H1 (cell line): ENCODE measurements at regions not wholly inside any gene's neighbourhood (a gene's known extent, or its start where the extent isn't known, plus 50 kb on each side); places are given as distances from the start of the nearest gene placed in this dataset.
A peak's percentile ranks its signal among the peaks of the same experiment; 100 is the strongest.

Experiments
- CTCF ChIA-PET: fragments of 300-600 bp; sonication (Branson Sonifier 250); formaldehyde crosslinking; loops from one replicate; lab custom pipeline; 2021; ENCODE audit not compliant: partially characterized antibody; lab: Charles Lee
- POLR2A ChIA-PET: fragments of 300-600 bp; sonication (Branson Sonifier 250); formaldehyde crosslinking; loops from one replicate; lab custom pipeline; 2021; ENCODE audit warnings: inconsistent platforms; ENCODE audit not compliant: partially characterized antibody; lab: Charles Lee
- DNase-seq, 2 experiments: peaks; one replicate each; pipeline versions ENCODE4 v3.0.0 to v3.0.0-alpha.2; 2010 to 2022; ENCODE audit warnings: low spot score in 2 of 2, low read depth in 1 of 2, mixed read lengths in 1 of 2
- FAIRE-seq: peaks from 2 replicates; lab custom pipeline; 2011; peaks lifted over from hg19 to GRCh38; lab: Jason Lieb, UNC
- H2AFZ ChIP-seq: 2 replicates; pipeline ENCODE4 v1.8.1; 2012; ENCODE audit warnings: low read length, inconsistent platforms
- H2AK5ac ChIP-seq: 2 replicates; pipeline ENCODE4 v1.6.1; 2013; ENCODE audit warnings: low read depth, low read length
- H2BK120ac ChIP-seq: replicated peaks from 2 replicates; pipeline ENCODE3; 2013; ENCODE audit warnings: low read depth, low read length, inconsistent platforms
- H2BK12ac ChIP-seq: 2 replicates; pipeline ENCODE4 v1.6.1; 2013; ENCODE audit warnings: low read depth, low read length
- H2BK15ac ChIP-seq: 2 replicates; pipeline ENCODE4 v1.6.1; 2013; ENCODE audit warnings: low read length
- H2BK20ac ChIP-seq: 2 replicates; pipeline ENCODE4 v1.6.1; 2013; ENCODE audit warnings: low read length
- H2BK5ac ChIP-seq: 2 replicates; pipeline ENCODE4 v1.6.1; 2013; ENCODE audit warnings: low read depth, low read length
- H3K14ac ChIP-seq: 2 replicates; pipeline ENCODE4 v1.6.1; 2013; ENCODE audit warnings: inconsistent platforms; ENCODE audit not compliant: insufficient read length
- H3K18ac ChIP-seq: 2 replicates; pipeline ENCODE4 v1.6.1; 2013; ENCODE audit warnings: low read length; ENCODE audit errors: extremely low read depth
- H3K23ac ChIP-seq: 2 replicates; pipeline ENCODE4 v1.6.1; 2013; ENCODE audit warnings: inconsistent platforms; ENCODE audit not compliant: insufficient read length
- H3K23me2 ChIP-seq: 2 replicates; pipeline ENCODE4 v1.6.1; 2013; ENCODE audit warnings: low read depth, low read length
- H3K27ac ChIP-seq: 2 replicates; pipeline ENCODE4 v1.6.1; 2011; ENCODE audit warnings: low read depth, low read length, inconsistent platforms
- H3K27me3 ChIP-seq, 4 experiments: replicated peaks in 1 of 4; 1 replicate in 1 of 4; 2 replicates in 3 of 4; pipeline versions ENCODE4 v1.6.1 to v1.8.1; 2011 to 2013; ENCODE audit warnings: low read length in 3 of 4, mild to moderate bottlenecking in 3 of 4, inconsistent platforms in 2 of 4, mixed read lengths in 2 of 4, moderate library complexity in 1 of 4; ENCODE audit not compliant: control insufficient read depth in 3 of 4, insufficient read depth in 3 of 4; ENCODE audit errors: extremely low read depth in 1 of 4
- H3K36me3 ChIP-seq, 4 experiments: 2 replicates each; pipeline versions ENCODE4 v1.6.1 to v1.8.1; 2011 to 2013; ENCODE audit warnings: mild to moderate bottlenecking in 4 of 4, low read length in 3 of 4, moderate library complexity in 2 of 4, control low read depth in 1 of 4, inconsistent platforms in 1 of 4; ENCODE audit not compliant: insufficient read depth in 4 of 4, control insufficient read depth in 2 of 4
- H3K4ac ChIP-seq: replicated peaks from 2 replicates; pipeline ENCODE3; 2013; ENCODE audit warnings: low read length, low read depth, mixed read lengths, inconsistent platforms; ENCODE audit not compliant: insufficient read length
- H3K4me1 ChIP-seq, 4 experiments: replicated peaks in 1 of 4; 1 replicate in 1 of 4; 2 replicates in 3 of 4; pipeline versions ENCODE4 v1.6.1 to v1.8.1; 2011 to 2013; ENCODE audit warnings: low read length in 3 of 4, inconsistent platforms in 2 of 4, mixed read lengths in 1 of 4; ENCODE audit not compliant: insufficient read depth in 4 of 4, control insufficient read depth in 3 of 4
- H3K4me2 ChIP-seq, 2 experiments: 2 replicates each; pipeline versions ENCODE4 v1.6.1 to v1.8.1; 2011 to 2013; ENCODE audit warnings: low read depth in 2 of 2, low read length in 2 of 2, control low read depth in 1 of 2, inconsistent platforms in 1 of 2, mild to moderate bottlenecking in 1 of 2; ENCODE audit not compliant: insufficient read depth in 1 of 2
- H3K4me3 ChIP-seq, 4 experiments: fragments of 200-600, 300-600 bp in 1 of 4; sonication (generic), shearing (Covaris generic), sonication (Bioruptor Twin) in 1 of 4; 2 replicates each; pipeline versions ENCODE4 v1.5.1 to v1.8.1; 2011 to 2016; ENCODE audit warnings: low read length in 4 of 4, low read depth in 3 of 4, control low read depth in 2 of 4, inconsistent platforms in 2 of 4, mild to moderate bottlenecking in 2 of 4, mixed read lengths in 1 of 4, moderate library complexity in 1 of 4; ENCODE audit not compliant: insufficient read depth in 2 of 4; ENCODE audit errors: extremely low read depth in 1 of 4
- H3K56ac ChIP-seq: replicated peaks from 2 replicates; pipeline ENCODE3; 2013; ENCODE audit warnings: low read depth, mild to moderate bottlenecking, mixed read lengths, low read length, inconsistent platforms; ENCODE audit not compliant: insufficient read length
- H3K79me1 ChIP-seq: 2 replicates; pipeline ENCODE4 v1.6.1; 2013; ENCODE audit warnings: low read depth, low read length, control low read depth
- H3K79me2 ChIP-seq, 2 experiments: 2 replicates each; pipeline versions ENCODE4 v1.6.1 to v1.8.1; 2012 to 2013; ENCODE audit warnings: low read length in 2 of 2, mild to moderate bottlenecking in 2 of 2, inconsistent platforms in 1 of 2; ENCODE audit not compliant: insufficient read depth in 2 of 2, control insufficient read depth in 1 of 2
- H3K9ac ChIP-seq, 4 experiments: replicated peaks in 1 of 4; 1 replicate in 1 of 4; 2 replicates in 3 of 4; pipeline versions ENCODE4 v1.6.1 to v1.8.1; 2011 to 2013; ENCODE audit warnings: low read depth in 3 of 4, low read length in 3 of 4, control low read depth in 2 of 4, mild to moderate bottlenecking in 2 of 4, moderate library complexity in 2 of 4, inconsistent platforms in 1 of 4; ENCODE audit errors: extremely low read depth in 1 of 4
- H3K9me3 ChIP-seq, 2 experiments: 2 replicates each; pipeline versions ENCODE4 v1.6.1 to v1.8.1; 2012 to 2013; ENCODE audit warnings: mild to moderate bottlenecking in 2 of 2, moderate library complexity in 2 of 2, control low read depth in 1 of 2, inconsistent platforms in 1 of 2, low read depth in 1 of 2, low read length in 1 of 2, mixed read lengths in 1 of 2; ENCODE audit not compliant: insufficient read depth in 2 of 2
- H4K20me1 ChIP-seq, 2 experiments: replicated peaks in 1 of 2; 2 replicates each; pipeline versions ENCODE3 to v1.8.1; 2011 to 2013; ENCODE audit warnings: inconsistent platforms in 2 of 2, low read length in 2 of 2, mild to moderate bottlenecking in 1 of 2; ENCODE audit not compliant: insufficient read depth in 2 of 2, control insufficient read depth in 1 of 2
- H4K5ac ChIP-seq: 2 replicates; pipeline ENCODE4 v1.6.1; 2013; ENCODE audit warnings: low read length, low read depth, mixed read lengths, inconsistent platforms; ENCODE audit not compliant: insufficient read length
- H4K8ac ChIP-seq: 2 replicates; pipeline ENCODE4 v1.8.0; 2013; ENCODE audit warnings: mild to moderate bottlenecking, moderate library complexity, low read length, inconsistent platforms; ENCODE audit not compliant: insufficient read depth; ENCODE audit errors: extremely low read depth
- H4K91ac ChIP-seq: replicated peaks from 2 replicates; pipeline ENCODE3; 2013; ENCODE audit warnings: low read length, mixed read lengths, inconsistent platforms; ENCODE audit not compliant: insufficient read length
- BRCA1 ChIP-seq: IDR thresholded peaks from 2 replicates; pipeline ENCODE4 v1.6.1; 2012; ENCODE audit warnings: low read depth, low read length, improper control_type of control experiment
- FOSL1 ChIP-seq: IDR thresholded peaks from 2 replicates; pipeline ENCODE4 v1.6.1; 2011; ENCODE audit warnings: mild to moderate bottlenecking, low read depth, low read length, moderate library complexity; ENCODE audit not compliant: insufficient read depth
- WGBS, 2 experiments: shearing (Covaris generic) in 1 of 2; methylation state at CpG; one replicate each; pipeline versions ENCODE4 v1.1.6 to v1.1.7; 2013 to 2015; ENCODE audit warnings: low lambda C conversion rate in 2 of 2, mixed read lengths in 2 of 2, inconsistent platforms in 1 of 2, low coverage in 1 of 2, missing lambda C conversion rate in 1 of 2; ENCODE audit not compliant: insufficient replicate concordance in 2 of 2, insufficient coverage in 1 of 2, insufficient read length in 1 of 2; ENCODE audit errors: extremely low coverage in 1 of 2, missing lambda C conversion rate in 1 of 2; 5-methylcytosine and 5-hydroxymethylcytosine counted together
- TF ChIP-seq, protein P1 (sequence below): IDR thresholded peaks from 2 replicates; pipeline ENCODE4 v1.6.1; 2012; ENCODE audit warnings: inconsistent platforms

GRCh38 chr6:3612341-3613041, 139.0 kb downstream of the PXDC1 start:
- Histone ChIP-seq H3K79me1 (no peaks in the 10 kb centered on the region), H2BK15ac (no peak overlapping the region), H3K4me3 (no peak overlapping the region), H2BK12ac (no peak overlapping the region), H3K36me3 (no peaks in the 10 kb centered on the region), H4K91ac (no peak overlapping the region), H3K9ac (no peak overlapping the region), H2BK5ac (no peak overlapping the region), H3K4me1 (no peaks in the 10 kb centered on the region), H4K8ac (no peak overlapping the region), H3K79me2 (no peaks in the 10 kb centered on the region), H2AFZ (no peak overlapping the region), H2BK120ac (no peak overlapping the region), H3K9me3 (no peaks in the 10 kb centered on the region), H3K23ac (no peak overlapping the region), H3K18ac (no peak overlapping the region), H3K27me3 (peaks cover 0 to 2% (median 0%) of the 10 kb centered on the region in 4 experiments; a peak in 1 of 7 replicates), H3K56ac (no peak overlapping the region), H4K20me1 (no peaks in the 10 kb centered on the region), H3K23me2 (no peaks in the 10 kb centered on the region), H3K4ac (no peak overlapping the region), H3K27ac (no peak overlapping the region), H2BK20ac (no peak overlapping the region), H4K5ac (no peak overlapping the region), H3K14ac (no peak overlapping the region), H2AK5ac (no peak overlapping the region), H3K4me2 (no peak overlapping the region)
- CTCF ChIA-PET, result interaction anchor here (0.6 to 1.3 kb wide), 6 partner anchors 10 to 121 kb away, joined by 3 to 4 read pairs (median 3); no protein-coding TSS in a partner anchor
- WGBS, 2 experiments, result 86% methylated on average over 8 of the region's 8 CpGs; no CpG with 5 or more reads in 1 of the 2 experiments
- TF ChIP-seq BRCA1 (no peak), FOSL1 (no peak)
- TF ChIP-seq, protein P1, sequence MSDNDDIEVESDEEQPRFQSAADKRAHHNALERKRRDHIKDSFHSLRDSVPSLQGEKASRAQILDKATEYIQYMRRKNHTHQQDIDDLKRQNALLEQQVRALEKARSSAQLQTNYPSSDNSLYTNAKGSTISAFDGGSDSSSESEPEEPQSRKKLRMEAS, result no peak
- peak in 1 of 2 experiments; percentile 24 for DNase-seq
- POLR2A ChIA-PET, result interaction anchor here (0.6 kb wide), 2 partner anchors 347 to 401 kb away, joined by 3 to 4 read pairs; no protein-coding TSS in a partner anchor
- FAIRE-seq, result no peak
